Mesendoderm (in vitro differentiated cells): ENCODE measurements at regions not wholly inside any gene's neighbourhood (a gene's known extent, or its start where the extent isn't known, plus 50 kb on each side); places are given as distances from the start of the nearest gene placed in this dataset.

Source experiments
- DNase-seq: peaks from one replicate; pipeline ENCODE4 v3.0.0; 2013
- H2AK5ac ChIP-seq: 2 replicates; pipeline ENCODE4 v1.6.1; 2013; ENCODE audit warnings: low read length, inconsistent platforms
- H2BK120ac ChIP-seq: 2 replicates; pipeline ENCODE4 v1.6.1; 2013; ENCODE audit warnings: low read depth, mild to moderate bottlenecking, low read length, moderate library complexity, mixed read lengths
- H2BK15ac ChIP-seq: replicated peaks from 2 replicates; pipeline ENCODE4 v1.6.1; 2013; ENCODE audit warnings: low read depth, mild to moderate bottlenecking, moderate library complexity
- H2BK5ac ChIP-seq: 2 replicates; pipeline ENCODE4 v1.6.1; 2013; ENCODE audit warnings: low read length, inconsistent platforms
- H3K18ac ChIP-seq: 2 replicates; pipeline ENCODE4 v1.6.1; 2013; ENCODE audit warnings: mild to moderate bottlenecking, low read length, mixed read lengths
- H3K23ac ChIP-seq: one replicate; pipeline ENCODE4 v1.6.1; 2013; ENCODE audit warnings: low read length
- H3K27ac ChIP-seq: 2 replicates; pipeline ENCODE4 v1.5.1; 2013; ENCODE audit warnings: low read depth, mild to moderate bottlenecking, inconsistent platforms, low read length, moderate library complexity
- H3K27me3 ChIP-seq: 2 replicates; pipeline ENCODE4 v1.6.1; 2013; ENCODE audit warnings: low read length, control low read depth, mild to moderate bottlenecking, inconsistent platforms; ENCODE audit not compliant: insufficient read depth, poor library complexity
- H3K36me3 ChIP-seq: 2 replicates; pipeline ENCODE4 v1.6.1; 2013; ENCODE audit warnings: low read length, inconsistent platforms; ENCODE audit not compliant: control insufficient read depth, insufficient read depth
- H3K4ac ChIP-seq: one replicate; pipeline ENCODE4 v1.6.1; 2013; ENCODE audit warnings: low read depth, mild to moderate bottlenecking, low read length, moderate library complexity
- H3K4me1 ChIP-seq: 2 replicates; pipeline ENCODE4 v1.6.1; 2013; ENCODE audit warnings: low read depth, low read length, inconsistent platforms; ENCODE audit not compliant: control insufficient read depth
- H3K4me2 ChIP-seq: 2 replicates; pipeline ENCODE4 v1.6.1; 2013; ENCODE audit warnings: low read length
- H3K4me3 ChIP-seq: 2 replicates; pipeline ENCODE4 v1.5.1; 2013; ENCODE audit warnings: mild to moderate bottlenecking, low read length
- H3K56ac ChIP-seq: one replicate; pipeline ENCODE4 v1.6.1; 2013; ENCODE audit warnings: low read length
- H3K79me1 ChIP-seq: 2 replicates; pipeline ENCODE4 v1.6.1; 2013; ENCODE audit warnings: low read length, inconsistent platforms
- H3K79me2 ChIP-seq: 2 replicates; pipeline ENCODE4 v1.6.1; 2013; ENCODE audit warnings: mild to moderate bottlenecking, low read length; ENCODE audit not compliant: control insufficient read depth, insufficient read depth
- H3K9ac ChIP-seq: 2 replicates; pipeline ENCODE4 v1.6.1; 2013; ENCODE audit warnings: low read length, inconsistent platforms
- H4K5ac ChIP-seq: one replicate; pipeline ENCODE4 v1.6.1; 2013; ENCODE audit warnings: low read length
- H4K8ac ChIP-seq: one replicate; pipeline ENCODE4 v1.6.1; 2013; ENCODE audit warnings: low read depth, mild to moderate bottlenecking, control low read depth, low read length, moderate library complexity
- WGBS: extraction: QIAGEN DNeasy Blood & Tissue Kit; methylation state at CpG from one replicate; pipeline ENCODE4 v1.1.7; 2013; ENCODE audit warnings: low lambda C conversion rate, missing lambda C conversion rate; ENCODE audit not compliant: insufficient coverage; ENCODE audit errors: extremely low coverage; 5-methylcytosine and 5-hydroxymethylcytosine counted together

DNA sequence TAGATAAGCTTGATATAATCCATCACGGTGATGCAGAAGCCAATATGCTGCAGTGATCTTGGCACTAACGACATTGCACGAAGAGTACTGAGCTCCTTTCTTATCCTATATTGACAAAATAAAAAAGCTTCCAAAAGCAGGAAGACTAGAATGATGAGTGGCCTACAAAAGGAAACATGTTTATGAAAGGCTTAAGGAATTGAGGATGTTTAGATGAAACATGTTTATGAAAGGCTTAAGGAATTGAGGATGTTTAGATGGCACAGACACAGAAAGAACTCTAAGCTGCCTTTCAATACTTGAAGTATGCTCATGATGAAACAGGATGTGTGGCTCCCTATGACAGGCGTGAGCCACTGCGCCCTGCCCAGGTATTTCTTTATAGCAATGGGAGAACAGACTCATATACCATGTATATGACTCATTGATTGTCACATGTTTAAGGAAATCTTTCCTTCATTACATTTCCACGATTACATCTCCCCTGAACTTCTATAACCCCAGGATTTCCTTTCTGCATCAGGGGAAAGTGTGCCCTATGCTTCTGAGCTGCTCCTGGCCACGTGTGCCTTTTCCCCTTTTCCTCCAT, 690.8 kb upstream of the ARGLU1 start:
- H3K18ac ChIP-seq, result no peak overlapping the region
- H3K23ac ChIP-seq, result no peak overlapping the region
- no peak overlapping the region for H3K9ac ChIP-seq
- no peak overlapping the region for H4K8ac ChIP-seq
- no peak overlapping the region for H4K5ac ChIP-seq
- H3K4me1 ChIP-seq, result no peaks in the 10 kb centered on the region
- no CpG with 5 or more reads among the region's 7 CpGs for WGBS
- H3K79me2 ChIP-seq, result no peaks in the 10 kb centered on the region
- no peak overlapping the region for H3K4me3 ChIP-seq
- no peak overlapping the region for H2BK15ac ChIP-seq
- DNase-seq, result no peak
- H3K27ac ChIP-seq, result no peak overlapping the region
- no peak overlapping the region for H2AK5ac ChIP-seq
- H2BK120ac ChIP-seq, result no peak overlapping the region
- H3K56ac ChIP-seq, result no peak overlapping the region
- no peaks in the 10 kb centered on the region for H3K27me3 ChIP-seq
- no peaks in the 10 kb centered on the region for H3K79me1 ChIP-seq
- H3K4ac ChIP-seq, result no peak overlapping the region
- no peak overlapping the region for H2BK5ac ChIP-seq
- H3K4me2 ChIP-seq, result no peak overlapping the region
- H3K36me3 ChIP-seq, result no peaks in the 10 kb centered on the region

DNA sequence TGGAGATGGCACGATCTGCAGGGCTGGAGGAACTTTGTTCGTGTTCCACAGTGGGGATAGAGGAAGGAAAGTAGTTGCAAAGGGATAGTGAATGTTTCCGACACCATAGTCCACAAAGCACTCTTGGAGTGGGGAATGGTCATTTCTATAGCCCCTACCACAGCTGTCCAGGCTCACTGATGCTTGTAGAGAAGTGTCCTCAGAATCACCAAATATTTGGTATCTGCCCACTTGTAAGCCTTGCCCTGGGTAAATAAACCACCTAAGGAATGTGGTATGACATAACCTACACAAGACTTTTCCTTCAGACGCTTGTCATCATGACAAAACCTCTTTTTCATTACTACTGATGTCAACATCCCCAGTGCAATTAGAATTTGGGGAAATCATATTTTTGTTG, 686.5 kb upstream of the ARGLU1 start:
- no peak overlapping the region for H3K27ac ChIP-seq
- no peak overlapping the region for H4K5ac ChIP-seq
- H2BK120ac ChIP-seq, result no peak overlapping the region
- H3K4me1 ChIP-seq, result peaks cover 3% of the 10 kb centered on the region
- H3K56ac ChIP-seq, result no peak overlapping the region
- H3K4ac ChIP-seq, result no peak overlapping the region
- H2BK5ac ChIP-seq, result no peak overlapping the region
- no peak overlapping the region for H3K23ac ChIP-seq
- H2AK5ac ChIP-seq, result no peak overlapping the region
- no peak overlapping the region for H3K9ac ChIP-seq
- no peak overlapping the region for H3K4me3 ChIP-seq
- H3K18ac ChIP-seq, result no peak overlapping the region
- no peaks in the 10 kb centered on the region for H3K27me3 ChIP-seq
- H2BK15ac ChIP-seq, result no peak overlapping the region
- WGBS, result no CpG with 5 or more reads among the region's 4 CpGs
- H4K8ac ChIP-seq, result no peak overlapping the region
- DNase-seq, result no peak
- no peaks in the 10 kb centered on the region for H3K79me2 ChIP-seq
- H3K4me2 ChIP-seq, result no peak overlapping the region
- no peaks in the 10 kb centered on the region for H3K36me3 ChIP-seq
- H3K79me1 ChIP-seq, result no peaks in the 10 kb centered on the region

DNA sequence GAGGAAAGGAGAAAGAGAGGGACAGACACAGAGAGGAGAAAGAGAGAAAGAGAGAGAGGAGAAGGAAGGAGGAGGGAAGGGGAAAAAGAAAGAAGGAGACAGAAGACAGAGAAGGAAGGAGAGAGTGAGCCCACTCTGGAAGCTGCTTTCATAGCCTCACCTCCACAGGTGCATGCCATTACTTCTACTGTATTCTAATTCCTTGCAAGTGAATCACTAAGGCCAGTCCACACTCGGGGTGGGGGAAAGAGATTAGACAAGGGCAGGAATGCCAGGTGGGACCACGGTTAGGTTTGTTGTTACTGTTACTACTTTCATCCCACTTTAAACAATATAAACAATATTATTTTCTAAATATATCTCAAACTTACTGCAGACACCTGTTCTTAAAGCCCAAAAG, 684.5 kb upstream of the ARGLU1 start:
- no peak overlapping the region for H3K4me3 ChIP-seq

DNA sequence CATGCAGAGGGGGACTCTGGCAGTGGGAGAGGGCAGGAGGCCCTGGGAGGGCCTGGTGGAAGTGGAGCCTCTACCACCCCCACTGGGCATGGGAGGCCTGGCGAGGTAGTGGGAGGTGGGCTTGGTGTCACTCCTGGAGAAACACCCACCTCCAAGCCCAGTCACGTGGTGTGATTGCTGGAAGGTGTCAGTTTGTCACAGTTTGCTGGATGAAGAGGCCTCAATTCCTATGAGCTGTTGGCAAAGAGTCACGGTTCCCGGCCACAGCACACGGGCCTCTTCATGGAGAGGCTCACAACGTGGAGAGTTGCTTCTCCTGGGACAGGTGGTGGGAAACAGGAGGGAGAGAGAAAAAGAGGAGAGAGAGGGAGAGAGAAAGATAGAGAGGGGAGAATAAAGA, 684.1 kb upstream of the ARGLU1 start:
- Histone ChIP-seq H3K4me3 (no peak overlapping the region), H2BK120ac (no peak overlapping the region), H3K56ac (no peak overlapping the region), H3K4me2 (no peak overlapping the region), H3K79me1 (no peaks in the 10 kb centered on the region), H3K4me1 (peaks cover 5% of the 10 kb centered on the region), H3K79me2 (no peaks in the 10 kb centered on the region), H3K27ac (no peak overlapping the region), H2AK5ac (no peak overlapping the region), H3K4ac (no peak overlapping the region), H3K18ac (no peak overlapping the region), H3K9ac (no peak overlapping the region), H3K27me3 (no peaks in the 10 kb centered on the region), H4K5ac (no peak overlapping the region), H3K23ac (no peak overlapping the region), H4K8ac (no peak overlapping the region), H2BK15ac (no peak overlapping the region), H2BK5ac (no peak overlapping the region), H3K36me3 (no peaks in the 10 kb centered on the region)
- no peak for DNase-seq
- no CpG with 5 or more reads among the region's 6 CpGs for WGBS

More for the DNA sequence above, 684.5 kb upstream of the ARGLU1 start:
- no peaks in the 10 kb centered on the region for H3K79me2 ChIP-seq
- no peak overlapping the region for H2BK15ac ChIP-seq
- H2BK120ac ChIP-seq, result no peak overlapping the region
- no peaks in the 10 kb centered on the region for H3K36me3 ChIP-seq
- no peak overlapping the region for H2AK5ac ChIP-seq
- no peak overlapping the region for H4K8ac ChIP-seq
- H3K27ac ChIP-seq, result no peak overlapping the region
- no peak overlapping the region for H3K4ac ChIP-seq
- no CpG with 5 or more reads among the region's 2 CpGs for WGBS
- H3K56ac ChIP-seq, result no peak overlapping the region
- H4K5ac ChIP-seq, result no peak overlapping the region
- no peak overlapping the region for H3K23ac ChIP-seq
- no peak overlapping the region for H2BK5ac ChIP-seq
- H3K79me1 ChIP-seq, result no peaks in the 10 kb centered on the region
- peak; percentile 27 for DNase-seq
- peaks cover 5% of the 10 kb centered on the region for H3K4me1 ChIP-seq
- no peaks in the 10 kb centered on the region for H3K27me3 ChIP-seq
- no peak overlapping the region for H3K9ac ChIP-seq
- H3K4me2 ChIP-seq, result no peak overlapping the region
- no peak overlapping the region for H3K18ac ChIP-seq

DNA sequence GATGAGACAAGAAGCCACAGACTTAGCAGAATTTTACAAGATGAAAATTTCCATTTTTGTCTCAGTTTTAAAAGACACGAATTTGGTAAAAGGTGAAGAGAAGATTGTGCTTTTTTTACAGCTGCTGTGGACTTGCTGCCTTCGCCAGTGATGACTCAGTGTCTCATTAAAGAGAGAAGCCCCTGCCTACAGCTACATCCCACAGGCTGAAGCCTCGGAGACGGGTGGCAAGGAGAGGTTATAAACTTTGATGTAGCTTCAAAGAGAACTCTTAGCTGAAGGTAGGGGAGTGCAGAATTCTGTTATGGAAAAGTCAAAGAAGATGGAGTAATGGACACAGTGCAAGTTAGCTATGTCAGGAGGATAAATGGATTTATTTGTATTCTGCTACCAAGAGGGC, 683.4 kb upstream of the ARGLU1 start:
- Histone ChIP-seq H3K27me3 (no peaks in the 10 kb centered on the region), H3K79me1 (no peaks in the 10 kb centered on the region), H3K4me1 (peaks cover 5% of the 10 kb centered on the region), H3K4me3 (no peak overlapping the region), H2BK15ac (no peak overlapping the region), H3K23ac (no peak overlapping the region), H3K18ac (no peak overlapping the region), H3K27ac (no peak overlapping the region), H4K5ac (no peak overlapping the region), H3K4ac (no peak overlapping the region), H3K9ac (no peak overlapping the region), H2AK5ac (no peak overlapping the region), H2BK5ac (no peak overlapping the region), H2BK120ac (no peak overlapping the region), H3K79me2 (no peaks in the 10 kb centered on the region), H3K56ac (no peak overlapping the region), H3K4me2 (no peak overlapping the region), H4K8ac (no peak overlapping the region), H3K36me3 (no peaks in the 10 kb centered on the region)
- WGBS, result no CpG with 5 or more reads among the region's 4 CpGs
- peak; percentile 24 for DNase-seq

DNA sequence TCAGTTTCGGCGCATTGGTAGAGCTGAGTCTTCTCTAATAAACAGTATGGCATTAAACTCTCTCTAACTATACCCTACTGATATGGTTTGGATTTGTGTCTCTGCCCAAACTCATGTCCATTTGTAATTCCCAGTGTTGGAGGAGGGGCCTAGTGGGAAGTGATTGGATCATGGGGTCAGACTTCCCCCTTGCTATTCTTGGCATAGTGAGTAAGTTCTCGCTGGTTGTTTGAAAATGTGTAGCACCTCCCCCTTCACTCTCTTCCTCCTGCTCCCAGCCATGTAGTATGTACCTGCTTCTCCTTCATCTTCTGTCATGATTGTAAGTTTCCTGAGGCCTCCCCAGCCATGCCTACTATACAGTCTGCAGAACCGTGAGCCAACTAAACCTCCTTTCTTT, 682.7 kb upstream of the ARGLU1 start:
- Histone ChIP-seq H2BK5ac (no peak overlapping the region), H4K5ac (no peak overlapping the region), H3K27ac (no peak overlapping the region), H4K8ac (no peak overlapping the region), H3K18ac (no peak overlapping the region), H3K4me1 (peaks cover 5% of the 10 kb centered on the region), H3K27me3 (no peaks in the 10 kb centered on the region), H3K4me2 (no peak overlapping the region), H2BK15ac (no peak overlapping the region), H2AK5ac (no peak overlapping the region), H3K79me1 (no peaks in the 10 kb centered on the region), H3K79me2 (no peaks in the 10 kb centered on the region), H3K56ac (no peak overlapping the region), H2BK120ac (no peak overlapping the region), H3K4me3 (no peak overlapping the region), H3K23ac (no peak overlapping the region), H3K9ac (no peak overlapping the region), H3K36me3 (no peaks in the 10 kb centered on the region), H3K4ac (no peak overlapping the region)
- no CpG with 5 or more reads among the region's 4 CpGs for WGBS
- peak; percentile 39 for DNase-seq
